ENCODE measurements at regions not wholly inside any gene's neighbourhood (a gene's known extent, or its start where the extent isn't known, plus 50 kb on each side); places are given as distances from the start of the nearest gene placed in this dataset.

GRCh38 chr4:30116401-30116800 lies 603.8 kb upstream of the PCDH7 start:
- TF ChIP-seq ATRX (CRISPR knock-in tag; IDR thresholded peaks at IDR 0.05; ENCODE audit: borderline replicate concordance) (no peak), EED (CRISPR knock-in tag; IDR thresholded peaks at IDR 0.05) (no peak), HNRNPH1 (optimal IDR thresholded peaks at IDR 0.05; ENCODE audit: low read depth, low read length) (no peak), NFATC3 (CRISPR knock-in tag; IDR thresholded peaks at IDR 0.05) (no peak), JUND (CRISPR knock-in tag; IDR thresholded peaks at IDR 0.05) (no peak), IRF1 (CRISPR knock-in tag; IDR thresholded peaks at IDR 0.05; ENCODE audit: low read depth) (no peak), SIX1 (CRISPR knock-in tag; IDR thresholded peaks at IDR 0.05; ENCODE audit: borderline replicate concordance) (no peak)
- TF ChIP-seq, protein P1, sequence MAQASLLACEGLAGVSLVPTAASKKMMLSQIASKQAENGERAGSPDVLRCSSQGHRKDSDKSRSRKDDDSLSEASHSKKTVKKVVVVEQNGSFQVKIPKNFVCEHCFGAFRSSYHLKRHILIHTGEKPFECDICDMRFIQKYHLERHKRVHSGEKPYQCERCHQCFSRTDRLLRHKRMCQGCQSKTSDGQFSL (CRISPR knock-in tag; IDR thresholded peaks at IDR 0.05): no peak
- H3K4me3 ChIP-seq (replicated peaks in 1 of 3; ENCODE audit: insufficient read depth in 1 of 3, low read depth in 2 of 3, low read length in 3 of 3): no peak overlapping the region
- DNase-seq (ENCODE audit: low spot score) (no peak), ATAC-seq (no peak), FAIRE-seq (no peak)
- H3K27me3 ChIP-seq (ENCODE audit: control insufficient read depth in 1 of 2, insufficient read depth in 2 of 2, low read length in 2 of 2): no peaks in the 10 kb centered on the region; a peak in 1 of 5 replicates
- CTCF ChIA-PET (ENCODE audit: low intra/inter-chr PET ratio, low total read pairs): no interaction called here
- H3K36me3 ChIP-seq (replicated peaks in 1 of 2; ENCODE audit: control insufficient read depth in 1 of 2, insufficient read depth in 2 of 2, low read length in 2 of 2): no peaks in the 10 kb centered on the region
- no peak overlapping the region for H2AFZ ChIP-seq (ENCODE audit: low read length)
- H3K9me3 ChIP-seq (ENCODE audit: low read length): peaks cover 86% of the 10 kb centered on the region
- no peaks in the 10 kb centered on the region for H3K4me1 ChIP-seq (ENCODE audit: insufficient read depth, low read length)
- intact Hi-C loops (cut with micrococcal nuclease; ENCODE audit: unreplicated experiment) (no loop called here), in situ Hi-C loops (cut with HindIII; ENCODE audit: extremely low pct_ligation_motif_present, low pct_unique_long_range_greater_than_20kb) (no loop called here)
- WGBS (ENCODE audit: low lambda C conversion rate): 8% methylated on average over 4 of the region's 4 CpGs
- no peaks in the 10 kb centered on the region for H3K79me2 ChIP-seq (ENCODE audit: insufficient read depth, low read length)
- H4K20me1 ChIP-seq (ENCODE audit: insufficient read depth, low read length): no peaks in the 10 kb centered on the region
- no TSS peak for BruUV-seq (replicated peaks)
- POLR2A ChIA-PET: no interaction called here
- no peak overlapping the region for H3K27ac ChIP-seq (ENCODE audit: extremely low read length, insufficient read depth, low read length)
- H3K9ac ChIP-seq (ENCODE audit: insufficient read depth, low read depth, low read length): no peak overlapping the region
- H3K4me2 ChIP-seq (ENCODE audit: low read depth, low read length): no peak overlapping the region

- Histone ChIP-seq H3K27me3 (ENCODE audit: control insufficient read depth in 1 of 2, insufficient read depth in 2 of 2, low read length in 2 of 2) (no peaks in the 10 kb centered on the region), H3K79me2 (ENCODE audit: insufficient read depth, low read length) (no peaks in the 10 kb centered on the region), H2AFZ (ENCODE audit: low read length) (no peak overlapping the region), H3K4me2 (ENCODE audit: low read depth, low read length) (no peak overlapping the region), H4K20me1 (ENCODE audit: insufficient read depth, low read length) (no peaks in the 10 kb centered on the region), H3K27ac (ENCODE audit: extremely low read length, insufficient read depth, low read length) (no peak overlapping the region), H3K9ac (ENCODE audit: insufficient read depth, low read depth, low read length) (no peak overlapping the region), H3K36me3 (replicated peaks in 1 of 2; ENCODE audit: control insufficient read depth in 1 of 2, insufficient read depth in 2 of 2, low read length in 2 of 2) (no peaks in the 10 kb centered on the region), H3K4me3 (replicated peaks in 1 of 3; ENCODE audit: insufficient read depth in 1 of 3, low read depth in 2 of 3, low read length in 3 of 3) (no peak overlapping the region), H3K9me3 (ENCODE audit: low read length) (peaks cover 79% of the 10 kb centered on the region), H3K4me1 (ENCODE audit: insufficient read depth, low read length) (no peaks in the 10 kb centered on the region)
- WGBS (ENCODE audit: low lambda C conversion rate): 1% methylated on average over 3 of the region's 3 CpGs
- no peak for FAIRE-seq
- intact Hi-C loops (cut with micrococcal nuclease; ENCODE audit: unreplicated experiment): no loop called here
- ATAC-seq: no peak
- in situ Hi-C loops (cut with HindIII; ENCODE audit: extremely low pct_ligation_motif_present, low pct_unique_long_range_greater_than_20kb): no loop called here
- ChIA-PET POLR2A (no interaction called here), CTCF (ENCODE audit: low intra/inter-chr PET ratio, low total read pairs) (no interaction called here)
- no peak for DNase-seq (ENCODE audit: low spot score)
- no TSS peak for BruUV-seq (replicated peaks)
- TF ChIP-seq ZNF34 (CRISPR knock-in tag; IDR thresholded peaks at IDR 0.05; ENCODE audit: borderline replicate concordance) (no peak), GMEB1 (CRISPR knock-in tag; IDR thresholded peaks at IDR 0.05; ENCODE audit: borderline replicate concordance) (no peak), KMT2A (CRISPR knock-in tag; IDR thresholded peaks at IDR 0.05) (no peak)
- TF ChIP-seq, protein P2, sequence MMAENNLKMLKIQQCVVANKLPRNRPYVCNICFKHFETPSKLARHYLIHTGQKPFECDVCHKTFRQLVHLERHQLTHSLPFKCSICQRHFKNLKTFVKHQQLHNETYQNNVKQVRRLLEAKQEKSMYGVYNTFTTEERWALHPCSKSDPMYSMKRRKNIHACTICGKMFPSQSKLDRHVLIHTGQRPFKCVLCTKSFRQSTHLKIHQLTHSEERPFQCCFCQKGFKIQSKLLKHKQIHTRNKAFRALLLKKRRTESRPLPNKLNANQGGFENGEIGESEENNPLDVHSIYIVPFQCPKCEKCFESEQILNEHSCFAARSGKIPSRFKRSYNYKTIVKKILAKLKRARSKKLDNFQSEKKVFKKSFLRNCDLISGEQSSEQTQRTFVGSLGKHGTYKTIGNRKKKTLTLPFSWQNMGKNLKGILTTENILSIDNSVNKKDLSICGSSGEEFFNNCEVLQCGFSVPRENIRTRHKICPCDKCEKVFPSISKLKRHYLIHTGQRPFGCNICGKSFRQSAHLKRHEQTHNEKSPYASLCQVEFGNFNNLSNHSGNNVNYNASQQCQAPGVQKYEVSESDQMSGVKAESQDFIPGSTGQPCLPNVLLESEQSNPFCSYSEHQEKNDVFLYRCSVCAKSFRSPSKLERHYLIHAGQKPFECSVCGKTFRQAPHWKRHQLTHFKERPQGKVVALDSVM (CRISPR knock-in tag; IDR thresholded peaks at IDR 0.05): no peak
These were observed 602.7 kb upstream of the PCDH7 start for GRCh38 chr4:30117433-30117832.
